HG03439 (cell line): ENCODE measurements at regions not wholly inside any gene's neighbourhood (a gene's known extent, or its start where the extent isn't known, plus 50 kb on each side); places are given as distances from the start of the nearest gene placed in this dataset.
"Not testable (repeated sequence)": the region's sequence is repeated elsewhere in the genome, so short reads cannot be mapped to it uniquely, and the experiment has no call there.

Source experiments
- ATAC-seq: cut with Tn5 transposase; IDR thresholded peaks from one replicate; pipeline ENCODE4 v1.9.1; 2021; ENCODE audit warnings: mild to moderate bottlenecking, moderate library complexity; ENCODE audit not compliant: unreplicated experiment

DNA sequence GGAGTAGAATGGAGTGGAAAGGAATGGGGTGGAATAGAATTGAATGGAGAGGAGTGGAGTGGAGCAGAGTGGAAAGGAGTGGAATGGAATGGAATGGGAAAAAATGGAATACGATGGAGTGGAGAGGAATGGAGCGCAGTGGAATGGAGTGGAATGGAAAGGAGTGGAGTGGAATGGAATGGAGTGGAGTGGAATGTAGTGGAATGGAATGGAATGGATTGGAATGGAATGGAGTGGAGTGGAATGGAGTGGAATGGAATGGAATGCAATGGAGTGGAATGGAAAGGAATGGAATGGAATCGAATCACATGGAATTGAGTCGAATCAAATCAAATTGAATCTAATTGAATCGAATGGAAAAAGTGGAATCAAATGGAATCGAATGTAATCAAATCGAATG, 1016.1 kb downstream of the CDY1 start:
- ATAC-seq: no peak

- not testable (repeated sequence) for ATAC-seq
Observed at GRCh38 chrY:26645856-26646255, 1023.9 kb downstream of the CDY1 start.

DNA sequence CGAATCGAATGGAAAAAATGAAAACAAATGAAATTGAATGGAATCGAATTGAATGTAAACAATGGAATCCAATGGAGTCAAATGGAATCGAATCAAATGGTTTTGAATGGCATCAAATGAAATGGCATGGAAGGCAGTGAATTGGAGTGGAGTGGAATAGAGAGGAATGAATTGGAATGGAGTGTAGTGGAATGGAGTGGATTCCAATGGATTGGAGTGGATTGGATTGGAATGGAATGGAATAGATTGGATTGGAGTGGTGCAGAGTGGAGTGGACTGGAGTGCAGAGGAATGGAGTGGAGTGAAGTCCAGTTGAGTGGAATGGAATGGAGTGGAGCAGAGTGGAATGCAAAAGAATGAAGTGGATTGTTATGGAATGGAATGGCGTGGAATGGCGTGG, 1026.3 kb downstream of the CDY1 start:
- ATAC-seq: not testable (repeated sequence)

DNA sequence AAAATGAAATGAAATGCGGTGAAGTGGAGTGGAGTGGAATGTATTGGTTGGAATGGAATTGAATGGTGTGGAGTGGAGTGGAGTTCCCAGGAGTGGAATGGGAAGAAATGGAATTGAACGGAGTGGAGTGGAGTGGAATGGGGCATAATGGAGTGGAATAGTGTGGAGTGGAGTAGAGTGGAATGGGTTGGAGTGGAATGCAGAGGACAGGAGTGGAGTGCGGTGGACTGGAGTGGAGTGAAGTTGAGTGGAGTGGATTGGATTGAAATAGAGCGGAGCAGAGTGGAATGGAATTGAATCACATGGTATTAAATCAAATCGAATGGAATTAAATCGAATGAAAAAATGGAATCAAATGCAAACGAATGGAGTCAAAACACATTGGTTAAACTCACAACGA, 1042.3 kb downstream of the CDY1 start:
- ATAC-seq: not testable (repeated sequence)

- not testable (repeated sequence) for ATAC-seq
Observed at GRCh38 chrY:26666691-26667090, 1044.8 kb downstream of the CDY1 start.

DNA sequence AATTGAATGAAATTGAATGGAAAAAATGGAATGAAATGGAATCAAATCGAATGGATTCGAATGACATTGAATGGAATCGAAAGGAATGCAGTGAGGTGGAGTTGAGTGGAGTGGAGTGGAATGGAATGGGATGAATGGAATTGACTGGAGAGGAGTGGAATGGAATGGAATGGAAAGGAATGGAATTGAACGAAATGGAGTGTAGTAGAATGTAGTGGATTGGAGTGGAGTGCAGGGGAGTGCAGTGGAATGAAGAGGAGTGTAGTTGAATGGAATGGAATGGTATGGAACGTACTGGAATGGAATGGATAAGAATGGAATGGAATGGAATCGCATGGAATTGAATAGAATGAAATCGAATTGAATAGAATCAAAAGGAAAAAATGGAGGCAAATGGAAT, 1047.3 kb downstream of the CDY1 start:
- ATAC-seq: not testable (repeated sequence)

- peak; percentile 46 for ATAC-seq
Observed at GRCh38 chrY:26670360-26670871, 1048.5 kb downstream of the CDY1 start.

DNA sequence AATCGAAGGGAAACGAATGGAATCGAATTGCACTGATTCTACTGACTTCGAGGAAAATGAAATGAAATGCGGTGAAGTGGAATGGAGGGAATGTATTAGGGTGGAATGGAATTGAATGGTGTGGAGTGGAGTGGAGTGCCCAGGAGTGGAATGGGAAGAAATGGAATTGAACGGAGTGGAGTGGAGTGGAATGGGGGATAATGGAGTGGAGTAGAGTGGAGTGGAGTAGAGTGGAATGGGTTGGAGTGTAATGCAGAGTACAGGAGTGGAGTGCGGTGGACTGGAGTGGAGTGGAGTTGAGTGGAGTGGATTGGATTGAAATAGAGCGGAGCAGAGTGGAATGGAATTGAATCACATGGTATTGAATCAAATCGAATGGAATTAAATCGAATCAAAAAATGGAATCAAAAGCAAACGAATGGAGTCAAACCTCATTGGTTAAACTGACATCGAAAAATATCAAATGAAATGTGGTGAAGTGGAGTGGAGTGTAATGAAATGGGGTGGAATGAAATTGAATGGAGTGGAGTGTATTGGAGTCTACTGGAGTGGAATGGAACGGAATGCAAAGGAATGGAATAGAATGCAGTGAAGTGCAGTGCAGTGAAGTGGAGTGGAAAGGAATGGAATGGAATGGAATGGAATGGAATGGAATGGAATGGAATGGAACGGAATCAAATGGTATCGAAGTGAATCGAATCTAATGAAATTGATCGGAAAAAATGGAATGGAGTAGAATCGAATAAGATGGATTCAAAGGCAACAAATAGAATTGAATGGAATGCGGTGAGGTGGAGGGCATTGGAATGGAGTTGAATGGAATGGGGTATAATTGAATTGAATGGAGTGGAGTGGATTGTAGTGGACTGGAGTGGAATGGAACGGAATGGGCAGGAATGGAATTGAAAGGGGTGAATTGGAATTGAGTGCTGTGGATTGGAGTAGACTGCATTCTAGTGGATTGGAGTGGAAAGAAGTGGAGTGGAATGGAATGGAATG, 1049.3 kb downstream of the CDY1 start:
- peak; percentile 73 for ATAC-seq
